Endometrium (tissue), 2 donors: ENCODE measurements at regions not wholly inside any gene's neighbourhood (a gene's known extent, or its start where the extent isn't known, plus 50 kb on each side); places are given as distances from the start of the nearest gene placed in this dataset.

ENCODE experiments used
- FAIRE-seq: peaks from 2 replicates; lab custom pipeline; 2012; peaks lifted over from hg19 to GRCh38; lab: Jason Lieb, UNC
- donor health status: control.
- donor health status: control.

DNA sequence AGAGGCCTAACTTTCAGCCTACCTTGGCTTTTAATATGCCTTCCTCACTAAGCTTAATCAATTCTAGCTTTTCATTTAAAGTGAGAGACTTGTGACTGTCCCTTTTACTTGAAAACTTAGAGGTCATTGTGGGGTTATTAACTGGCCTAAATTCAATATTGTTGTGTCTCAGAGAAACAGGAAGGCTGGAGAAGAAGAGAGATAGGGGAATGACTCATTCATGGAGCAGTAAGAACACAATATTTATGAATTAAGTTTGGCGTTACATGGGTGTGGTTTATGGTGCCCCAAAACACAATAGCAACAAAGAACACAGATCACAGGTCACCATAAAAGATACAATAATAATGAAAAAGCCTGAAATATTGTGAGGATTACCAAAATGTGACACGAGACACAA lies 612.1 kb downstream of the TBC1D4 start:
- FAIRE-seq: no peak

DNA sequence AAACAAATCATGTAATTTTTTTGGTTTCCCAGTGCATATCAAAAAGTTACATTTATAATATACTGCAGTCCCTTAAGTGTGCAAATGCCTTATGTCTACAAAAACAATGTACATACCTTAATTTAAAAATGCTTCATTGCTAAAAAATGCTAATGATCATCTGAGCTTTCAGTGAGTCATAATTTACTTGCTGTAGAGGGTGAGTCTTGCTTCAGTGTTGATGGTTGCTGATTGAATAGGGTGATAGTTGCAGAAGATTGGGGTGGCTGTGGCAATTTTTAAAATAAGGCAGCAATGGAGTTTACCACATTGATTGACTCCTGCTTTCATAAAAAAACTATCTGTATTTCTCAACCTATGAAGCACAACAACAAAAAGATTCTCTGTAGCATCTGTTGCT lies 613.9 kb downstream of the TBC1D4 start:
- FAIRE-seq: no peak

GRCh38 chr13:74867460-74867859 lies 614.5 kb downstream of the TBC1D4 start:
- FAIRE-seq: no peak

DNA sequence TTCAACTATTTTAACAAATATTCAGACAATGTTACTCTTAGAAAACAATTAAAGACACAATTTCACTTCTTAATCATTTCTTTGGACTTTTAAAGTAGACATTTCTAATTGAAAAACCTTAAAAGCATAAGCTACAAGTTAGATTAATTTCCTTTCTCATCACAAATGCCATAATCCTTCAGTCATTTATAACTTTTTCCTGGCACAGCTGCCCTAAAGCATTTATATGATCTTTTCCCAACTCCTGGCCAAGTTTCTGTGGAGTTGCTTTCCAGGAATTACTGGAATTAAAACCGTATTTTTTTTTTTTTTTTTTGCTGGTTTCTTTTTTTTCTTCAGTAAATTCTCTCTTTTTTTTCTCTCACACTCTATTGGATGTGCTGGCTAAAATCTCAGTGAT lies 615.9 kb downstream of the TBC1D4 start:
- FAIRE-seq: no peak

GRCh38 chr13:74865656-74866055 lies 616.3 kb downstream of the TBC1D4 start:
- no peak for FAIRE-seq

DNA sequence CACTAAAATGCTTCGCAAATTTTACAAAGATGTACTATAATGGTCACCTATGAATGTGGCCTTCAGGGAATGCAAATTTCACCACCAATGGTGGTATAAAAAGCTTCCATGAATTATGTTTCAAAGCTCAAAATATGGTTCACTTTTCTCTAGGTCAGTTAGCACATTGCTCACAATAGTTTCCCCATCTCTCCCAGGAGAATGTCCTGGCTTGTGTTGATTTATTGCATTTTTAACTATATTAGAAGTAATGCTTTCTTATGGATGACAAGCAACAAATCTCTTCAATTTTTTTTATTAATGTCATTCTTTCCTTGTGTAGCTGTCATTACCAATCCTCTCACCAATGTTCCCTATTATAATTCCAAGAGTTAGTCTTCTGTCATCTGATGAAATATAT lies 621.2 kb downstream of the TBC1D4 start:
- FAIRE-seq: no peak

DNA sequence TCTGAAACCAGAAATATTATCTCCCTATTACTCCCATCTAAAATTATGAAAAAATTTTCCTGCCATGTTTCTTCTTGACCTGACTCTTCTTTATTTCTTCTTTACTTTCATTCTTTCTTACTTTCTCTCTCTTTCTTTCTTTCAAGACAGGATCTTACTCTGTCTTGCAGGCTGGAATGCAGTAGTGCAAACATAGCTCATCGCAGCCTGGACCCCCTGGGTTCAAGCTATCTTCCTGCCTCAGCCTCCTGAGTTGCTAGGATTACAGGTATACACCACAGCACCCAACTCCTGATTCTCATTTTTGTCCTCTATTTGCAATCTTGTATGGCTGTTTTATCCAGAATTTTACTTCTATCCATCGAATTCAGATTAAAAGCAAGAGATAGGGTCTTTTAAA lies 631.1 kb downstream of the TBC1D4 start:
- no peak for FAIRE-seq

GRCh38 chr13:74847966-74848365 lies 634.0 kb downstream of the TBC1D4 start:
- no peak for FAIRE-seq

GRCh38 chr13:74845806-74846205 lies 636.2 kb downstream of the TBC1D4 start:
- FAIRE-seq: no peak

DNA sequence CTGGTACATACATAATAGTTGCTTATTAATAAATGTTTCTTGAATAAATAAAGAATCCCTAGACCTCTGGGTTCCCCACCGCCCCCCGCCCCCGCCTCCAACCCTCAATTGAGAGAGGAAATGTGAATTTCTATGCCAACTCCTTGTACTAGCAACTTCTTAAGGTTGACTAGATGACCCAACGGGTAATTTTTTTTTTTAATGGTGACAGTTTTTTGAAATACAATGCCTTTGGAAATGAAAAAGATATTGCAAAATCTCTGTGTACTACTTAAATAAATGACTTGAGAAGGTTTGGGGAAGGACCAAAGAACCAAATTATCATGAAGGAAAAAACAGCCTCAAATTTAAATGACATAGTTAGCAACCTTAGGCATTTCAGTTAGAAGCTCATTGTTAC lies 640.3 kb downstream of the TBC1D4 start:
- FAIRE-seq: no peak

DNA sequence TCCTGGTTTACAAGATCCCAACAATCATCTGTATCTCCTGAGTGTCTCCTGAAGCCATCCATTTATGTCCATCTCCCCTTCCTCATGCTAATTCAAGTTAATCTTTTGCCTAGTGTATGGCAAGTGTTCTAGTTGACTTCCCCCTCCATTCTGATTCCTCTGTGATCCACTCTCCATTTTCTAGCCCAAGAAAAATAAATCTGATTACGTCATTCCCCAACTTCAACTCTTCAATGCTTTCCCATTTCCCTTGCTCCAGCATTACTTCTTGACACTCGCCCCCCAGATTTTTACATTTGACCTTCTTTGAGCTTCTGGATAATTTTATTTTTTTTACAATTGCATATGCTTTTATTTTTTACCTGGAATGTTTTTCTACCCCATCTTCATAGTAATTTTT lies 640.8 kb downstream of the TBC1D4 start:
- no peak for FAIRE-seq

- no peak for FAIRE-seq
These were observed 642.3 kb downstream of the TBC1D4 start for GRCh38 chr13:74839656-74840055.

DNA sequence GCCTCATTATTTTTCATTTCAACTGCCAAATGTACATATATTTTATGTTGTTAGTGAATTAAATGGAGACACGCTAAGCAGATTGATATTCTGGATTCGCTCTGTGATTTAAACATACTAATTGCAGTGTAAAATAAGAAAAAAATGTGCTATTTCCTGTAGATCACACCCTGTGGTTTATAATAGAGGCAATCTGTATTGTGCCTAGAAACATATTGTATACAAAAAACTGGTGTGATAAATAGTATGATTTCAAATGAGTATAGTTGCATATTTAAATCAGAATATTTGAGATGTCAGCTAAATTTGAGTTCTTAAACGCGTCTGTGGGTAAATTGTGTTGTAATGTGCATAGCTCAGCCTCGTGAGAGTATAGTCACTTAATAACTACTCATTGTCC lies 643.9 kb downstream of the TBC1D4 start:
- FAIRE-seq: no peak

- no peak for FAIRE-seq
These were observed 645.3 kb downstream of the TBC1D4 start for GRCh38 chr13:74836628-74837027.

DNA sequence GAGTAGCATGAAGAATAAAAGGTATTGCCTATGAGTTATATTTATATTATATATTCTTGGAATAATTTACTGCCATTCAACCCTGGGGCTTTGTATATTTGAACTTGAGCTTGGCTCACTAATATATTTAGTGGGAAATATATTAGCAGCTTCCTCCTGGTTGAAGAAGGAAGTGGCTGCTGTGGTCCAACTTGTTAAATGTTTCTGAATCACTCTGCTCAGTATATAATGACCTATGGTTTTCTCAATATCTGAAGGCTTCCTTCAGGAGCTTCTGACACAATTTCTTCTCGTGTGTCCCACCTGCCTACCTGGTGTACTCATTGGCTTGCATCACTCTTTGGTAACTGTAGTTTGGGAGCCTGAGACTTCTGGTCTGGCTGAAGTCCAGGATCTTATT lies 646.4 kb downstream of the TBC1D4 start:
- no peak for FAIRE-seq

GRCh38 chr13:74825938-74826246 lies 656.1 kb downstream of the TBC1D4 start:
- no peak for FAIRE-seq

DNA sequence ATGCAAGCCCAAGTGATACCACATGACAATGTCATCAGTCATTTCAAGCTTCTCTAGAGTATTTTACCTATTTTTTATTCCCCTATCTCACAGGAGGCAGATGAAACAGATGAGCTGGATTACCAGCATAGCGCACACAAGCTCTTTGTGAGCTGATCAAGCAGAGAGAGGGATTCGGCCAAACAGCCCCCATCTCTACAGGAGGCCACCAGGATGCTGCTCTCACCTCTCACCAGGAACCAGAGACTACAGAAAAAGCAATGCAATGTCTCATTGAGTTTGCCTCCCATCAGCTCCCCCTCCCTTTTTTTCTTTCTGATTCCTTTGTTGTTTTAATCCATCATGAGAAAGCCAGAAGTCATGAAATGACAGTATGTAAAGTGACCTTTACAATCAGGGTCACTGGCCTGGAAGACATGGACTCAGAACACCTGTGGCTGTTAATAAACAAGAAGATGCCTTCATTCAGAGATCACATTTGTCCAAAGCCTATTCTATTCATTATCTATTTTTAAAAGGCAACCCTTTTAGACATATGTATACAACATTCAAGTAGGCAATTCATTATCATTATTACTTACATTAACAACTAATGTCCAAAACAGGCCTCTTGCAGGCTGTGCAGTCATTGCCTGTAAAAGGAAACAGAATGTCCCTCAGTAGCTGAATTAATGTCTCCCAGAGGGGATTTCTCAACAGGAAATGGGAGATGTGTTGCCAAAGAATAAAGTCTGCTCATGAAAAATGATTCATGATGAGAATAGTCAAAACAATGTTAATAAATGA lies 656.6 kb downstream of the TBC1D4 start:
- peak; percentile 86 for FAIRE-seq

DNA sequence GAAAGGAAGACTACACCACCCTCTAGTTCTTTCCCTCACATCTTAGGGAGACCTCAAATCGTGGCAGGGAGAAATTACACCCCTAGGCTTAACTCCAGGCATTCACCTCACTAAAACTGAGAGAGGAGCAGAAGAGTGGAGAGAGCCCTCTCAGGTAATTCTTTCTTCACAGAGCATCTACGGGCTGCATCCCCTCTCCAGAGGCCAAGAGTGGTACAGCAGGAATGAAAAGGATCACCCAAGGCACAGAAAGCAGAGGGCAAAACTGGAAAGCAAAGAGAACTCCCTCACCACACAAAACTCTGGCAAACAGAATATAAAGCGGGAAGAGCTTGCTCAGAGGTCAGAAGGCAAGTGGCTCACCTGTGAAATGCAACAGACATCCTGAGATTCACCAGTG lies 661.2 kb downstream of the TBC1D4 start:
- no peak for FAIRE-seq

DNA sequence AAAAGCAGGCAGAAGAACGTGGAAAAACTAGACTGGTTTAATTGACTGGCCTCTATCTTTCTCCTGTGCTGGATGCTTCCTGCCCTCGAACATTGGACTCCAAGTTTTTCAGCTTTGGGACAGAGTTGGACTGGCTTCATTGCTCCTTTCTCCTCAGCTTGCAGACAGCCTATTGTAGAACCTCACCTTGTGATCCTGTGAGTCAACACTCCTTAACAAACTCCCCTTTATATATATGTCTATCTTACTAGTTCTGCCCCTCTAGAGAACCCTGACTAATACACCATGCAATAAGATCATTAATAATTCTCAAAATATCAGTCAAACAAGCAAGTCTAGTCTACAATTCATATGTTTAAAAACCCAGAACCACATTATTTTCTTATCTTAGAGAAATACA lies 662.4 kb downstream of the TBC1D4 start:
- no peak for FAIRE-seq

- peak; percentile 92 for FAIRE-seq
These were observed 665.2 kb downstream of the TBC1D4 start for GRCh38 chr13:74816737-74817136.

- FAIRE-seq: no peak
These were observed 662.0 kb upstream of the KLF12 start for GRCh38 chr13:74796157-74796556.

DNA sequence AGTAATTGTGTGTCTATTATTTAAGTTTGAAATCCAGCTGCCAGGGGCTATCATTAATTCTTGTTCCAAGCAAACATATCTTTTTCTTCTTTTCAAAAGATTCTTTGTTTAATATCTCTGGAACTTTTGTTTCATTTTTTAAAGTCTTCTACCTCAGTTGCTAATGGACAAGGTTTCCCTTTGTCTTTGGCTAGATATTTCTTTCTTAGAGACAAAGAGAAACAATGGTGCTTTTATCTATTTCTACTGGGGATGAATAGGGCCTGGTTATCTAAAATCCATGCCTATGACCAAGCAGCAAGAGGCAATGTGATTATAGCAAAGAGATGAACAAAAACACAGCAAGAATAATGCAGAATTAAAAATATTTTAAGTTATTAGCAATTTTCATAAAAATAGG lies 661.3 kb upstream of the KLF12 start:
- no peak for FAIRE-seq

DNA sequence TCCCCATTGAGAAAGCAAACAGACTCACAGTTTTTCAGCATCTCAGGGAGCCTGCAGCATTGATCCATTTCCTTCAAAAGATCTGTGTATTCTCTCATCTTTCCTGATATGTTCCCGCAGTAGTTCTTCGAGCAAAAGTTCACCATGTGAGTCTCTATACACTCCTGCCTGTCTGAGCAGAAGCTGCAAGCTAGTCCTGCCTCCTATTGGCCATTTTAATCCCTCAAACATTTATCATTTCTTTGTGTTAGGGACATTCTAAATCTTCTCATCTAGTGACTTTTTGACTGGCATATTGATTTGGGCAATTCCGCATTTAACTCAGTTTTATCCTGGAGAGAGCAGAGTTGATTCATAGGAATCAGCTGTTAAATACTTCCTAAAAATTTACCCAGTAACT lies 660.4 kb upstream of the KLF12 start:
- no peak for FAIRE-seq

DNA sequence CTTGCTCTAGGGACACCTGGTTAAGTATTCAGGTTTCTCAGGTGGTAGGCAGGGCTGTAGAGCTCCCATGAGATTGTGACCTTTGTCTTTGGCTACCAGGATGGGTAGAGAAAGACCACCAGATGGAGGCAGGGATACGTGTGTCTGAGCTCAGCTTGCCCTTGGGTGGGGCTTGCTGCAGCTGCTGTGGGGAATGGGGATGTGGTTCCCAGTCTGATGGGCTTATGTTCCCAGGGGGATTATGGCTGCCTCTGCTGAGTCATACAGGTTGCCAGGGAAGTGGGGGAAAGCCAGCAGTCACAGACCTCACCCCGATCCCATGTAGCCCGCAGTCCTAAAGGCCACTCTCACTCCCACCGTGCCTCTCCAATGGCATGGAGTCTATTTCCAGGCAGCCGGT lies 659.9 kb upstream of the KLF12 start:
- no peak for FAIRE-seq

GRCh38 chr13:74784959-74785358 lies 650.8 kb upstream of the KLF12 start:
- FAIRE-seq: no peak
